GM10248 (cell line): ENCODE measurements at regions not wholly inside any gene's neighbourhood (a gene's known extent, or its start where the extent isn't known, plus 50 kb on each side); places are given as distances from the start of the nearest gene placed in this dataset.
"Not testable (repeated sequence)": the region's sequence is repeated elsewhere in the genome, so short reads cannot be mapped to it uniquely, and the experiment has no call there.

Experiments
- CTCF ChIA-PET: fragments of 300-600 bp; sonication (Branson Sonifier 250); formaldehyde crosslinking; extraction: SDS; loops from one replicate; lab custom pipeline; 2021; ENCODE audit warnings: antibody characterized with exemption; lab: Yijun Ruan, JAX
- POLR2A ChIA-PET: fragments of 350-650 bp; sonication (Branson Sonifier 250); formaldehyde crosslinking; extraction: SDS; loops from one replicate; lab custom pipeline; 2020; ENCODE audit warnings: antibody characterized with exemption; lab: Yijun Ruan, JAX
- DNase-seq: peaks from one replicate; pipeline ENCODE4 v3.0.0; 2012; ENCODE audit errors: extremely low spot score
- TF ChIP-seq, protein P1 (sequence below): IDR thresholded peaks from 2 replicates; pipeline ENCODE4 v1.5.1; 2012; ENCODE audit warnings: mild to moderate bottlenecking, low read depth; ENCODE audit errors: extremely low read depth, missing control alignments, control extremely low read depth

DNA sequence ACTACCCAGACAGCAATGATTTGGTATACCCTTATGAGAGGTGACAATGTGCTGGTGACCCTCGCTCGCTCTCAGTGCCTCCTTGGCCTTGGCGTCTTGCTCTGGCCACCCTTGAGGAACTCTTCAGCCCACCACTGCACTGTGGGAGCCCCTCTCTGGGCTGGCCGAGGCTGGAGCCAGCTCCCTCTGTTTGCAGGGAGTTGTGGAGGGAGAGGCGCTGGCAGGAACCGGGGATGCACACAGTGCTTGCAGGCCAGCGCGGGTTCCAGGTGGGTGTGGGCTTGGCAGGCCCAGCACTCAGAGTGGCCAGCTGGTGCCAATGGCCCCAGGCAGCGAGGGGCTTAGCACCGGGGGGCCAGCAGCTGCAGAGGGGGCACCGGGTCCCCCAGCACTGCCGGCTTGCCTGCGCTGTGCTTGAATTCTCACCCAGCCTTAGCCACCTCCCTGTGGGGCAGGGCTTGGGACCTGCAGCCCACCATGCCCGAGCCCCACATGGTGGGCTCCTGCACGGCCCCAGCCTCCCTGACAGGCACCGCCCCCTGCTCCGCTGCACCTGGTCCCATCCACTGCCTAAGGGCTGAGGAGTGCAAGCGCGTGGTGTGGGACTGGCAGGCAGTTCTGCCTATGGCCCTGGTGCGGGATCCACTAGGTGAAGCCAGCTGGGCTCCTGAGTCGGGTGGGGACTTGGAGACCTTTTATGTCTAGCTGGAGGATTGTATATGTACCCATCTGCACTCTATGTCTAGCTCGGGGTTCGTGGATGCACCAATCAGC, 857.0 kb upstream of the IGFBP7 start:
- CTCF ChIA-PET: interaction anchor here (1.1 kb wide), 1 partner anchor 62 kb away, joined by 3 read pairs; no protein-coding TSS in a partner anchor
- TF ChIP-seq, protein P1, sequence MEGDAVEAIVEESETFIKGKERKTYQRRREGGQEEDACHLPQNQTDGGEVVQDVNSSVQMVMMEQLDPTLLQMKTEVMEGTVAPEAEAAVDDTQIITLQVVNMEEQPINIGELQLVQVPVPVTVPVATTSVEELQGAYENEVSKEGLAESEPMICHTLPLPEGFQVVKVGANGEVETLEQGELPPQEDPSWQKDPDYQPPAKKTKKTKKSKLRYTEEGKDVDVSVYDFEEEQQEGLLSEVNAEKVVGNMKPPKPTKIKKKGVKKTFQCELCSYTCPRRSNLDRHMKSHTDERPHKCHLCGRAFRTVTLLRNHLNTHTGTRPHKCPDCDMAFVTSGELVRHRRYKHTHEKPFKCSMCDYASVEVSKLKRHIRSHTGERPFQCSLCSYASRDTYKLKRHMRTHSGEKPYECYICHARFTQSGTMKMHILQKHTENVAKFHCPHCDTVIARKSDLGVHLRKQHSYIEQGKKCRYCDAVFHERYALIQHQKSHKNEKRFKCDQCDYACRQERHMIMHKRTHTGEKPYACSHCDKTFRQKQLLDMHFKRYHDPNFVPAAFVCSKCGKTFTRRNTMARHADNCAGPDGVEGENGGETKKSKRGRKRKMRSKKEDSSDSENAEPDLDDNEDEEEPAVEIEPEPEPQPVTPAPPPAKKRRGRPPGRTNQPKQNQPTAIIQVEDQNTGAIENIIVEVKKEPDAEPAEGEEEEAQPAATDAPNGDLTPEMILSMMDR: no peak
- POLR2A ChIA-PET: no interaction called here
- DNase-seq: no peak

DNA sequence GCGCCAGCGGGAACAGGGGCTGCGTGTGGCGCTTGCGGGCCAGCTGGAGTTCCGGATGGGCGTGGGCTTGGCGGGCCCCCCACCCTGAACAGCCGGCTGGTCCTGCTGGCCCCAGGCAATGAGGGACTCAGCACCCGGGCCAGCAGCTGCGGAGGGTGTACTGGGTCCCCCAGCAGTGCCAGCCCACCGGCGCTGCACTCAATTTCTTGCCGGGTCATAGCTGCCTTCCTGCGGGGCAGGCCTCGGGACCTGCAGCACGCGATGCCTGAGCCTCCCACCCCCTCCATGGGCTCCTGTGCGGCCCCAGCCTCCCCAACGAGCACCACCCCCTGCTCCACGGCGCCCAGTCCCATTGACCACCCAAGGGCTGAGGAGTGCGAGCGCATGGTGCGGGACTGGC, 855.2 kb upstream of the IGFBP7 start:
- POLR2A ChIA-PET, DNase-seq, CTCF ChIA-PET: not testable (repeated sequence)

DNA sequence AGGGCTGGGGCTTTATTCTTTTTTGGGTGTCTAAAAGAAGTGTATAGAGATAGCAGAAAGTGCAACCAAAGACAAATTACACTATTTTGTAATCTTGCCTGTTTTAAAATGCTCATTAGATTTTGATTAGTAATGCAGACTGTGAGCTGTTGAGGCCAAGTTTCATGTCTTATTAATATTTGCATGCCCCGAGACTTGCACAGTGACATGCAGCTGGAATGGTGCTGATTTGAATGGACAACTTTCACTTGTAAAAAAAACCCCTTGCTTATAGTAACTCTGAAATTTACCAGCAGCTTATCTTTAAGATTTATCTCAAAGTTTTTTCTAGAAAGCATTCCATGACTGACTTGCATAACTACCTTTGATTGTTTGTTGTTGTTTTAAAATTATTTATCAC, 835.1 kb upstream of the IGFBP7 start:
- DNase-seq: no peak
- POLR2A ChIA-PET: no interaction called here
- CTCF ChIA-PET: interaction anchor here (1.4 kb wide), 1 partner anchor 10 kb away, joined by 4 read pairs; no protein-coding TSS in a partner anchor
- TF ChIP-seq, protein P1: no peak

DNA sequence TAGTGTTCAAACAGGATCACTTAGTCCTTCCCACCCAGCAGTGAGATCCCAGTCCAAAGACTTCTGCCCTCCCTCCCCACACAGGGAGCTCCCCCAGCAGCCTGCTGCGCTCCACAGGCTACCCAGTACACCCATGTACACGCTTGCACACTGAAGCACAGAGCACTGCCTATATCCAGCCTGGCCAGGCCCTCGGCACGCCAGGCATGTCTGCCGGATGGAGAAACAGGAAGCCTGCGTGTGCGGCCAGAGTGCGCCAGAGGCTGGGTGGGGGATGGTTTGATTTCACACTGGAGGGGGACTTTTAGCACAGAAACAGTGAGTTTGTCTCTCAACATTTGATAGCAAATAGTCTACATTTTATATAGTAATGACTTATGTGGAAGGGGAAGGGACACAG, 833.5 kb upstream of the IGFBP7 start:
- DNase-seq: no peak
- CTCF ChIA-PET: no interaction called here
- TF ChIP-seq, protein P1: no peak
- POLR2A ChIA-PET: no interaction called here

DNA sequence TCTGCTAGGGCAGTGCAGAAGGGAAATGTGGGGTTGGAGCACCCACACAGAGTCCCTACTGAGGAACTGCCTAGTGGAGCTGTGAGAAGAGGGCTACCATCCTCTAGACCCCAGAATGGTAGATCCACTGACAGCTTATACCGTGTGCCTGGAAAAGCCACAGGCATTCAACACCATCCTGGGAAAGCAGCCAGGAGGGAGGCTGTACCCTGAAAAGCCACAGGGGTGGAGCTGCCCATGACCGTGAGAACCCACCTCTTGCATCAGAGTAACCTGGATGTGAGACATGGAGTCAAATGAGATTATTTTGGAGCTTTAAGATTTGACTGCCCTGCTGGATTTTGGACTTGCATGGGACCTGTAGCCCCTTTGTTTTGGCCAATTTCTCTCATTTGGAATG, 827.1 kb upstream of the IGFBP7 start:
- POLR2A ChIA-PET, DNase-seq: not testable (repeated sequence)
- CTCF ChIA-PET: interaction anchor here (1.0 kb wide), 1 partner anchor 174 kb away, joined by 3 read pairs; no protein-coding TSS in a partner anchor

DNA sequence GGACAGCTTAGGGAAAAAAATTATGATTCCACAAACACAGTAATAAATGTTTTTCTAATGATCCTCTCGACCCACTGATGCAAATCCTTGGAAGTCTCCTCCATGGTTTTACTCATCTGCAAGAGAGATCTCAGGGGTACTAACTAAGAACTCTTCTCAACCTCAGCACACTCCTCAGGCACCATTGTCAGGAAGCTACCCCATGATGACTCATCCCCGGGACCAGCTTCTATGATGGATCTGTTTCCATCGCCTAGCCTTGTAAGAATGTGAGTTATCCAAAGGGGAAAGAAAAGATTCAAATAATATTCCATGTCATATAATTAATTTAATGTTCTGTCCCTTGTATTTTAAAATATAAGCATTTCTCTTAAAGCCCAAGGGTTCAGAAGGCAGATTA, 816.1 kb upstream of the IGFBP7 start:
- no peak for DNase-seq
- ChIA-PET CTCF (no interaction called here), POLR2A (no interaction called here)
- TF ChIP-seq, protein P1: no peak

DNA sequence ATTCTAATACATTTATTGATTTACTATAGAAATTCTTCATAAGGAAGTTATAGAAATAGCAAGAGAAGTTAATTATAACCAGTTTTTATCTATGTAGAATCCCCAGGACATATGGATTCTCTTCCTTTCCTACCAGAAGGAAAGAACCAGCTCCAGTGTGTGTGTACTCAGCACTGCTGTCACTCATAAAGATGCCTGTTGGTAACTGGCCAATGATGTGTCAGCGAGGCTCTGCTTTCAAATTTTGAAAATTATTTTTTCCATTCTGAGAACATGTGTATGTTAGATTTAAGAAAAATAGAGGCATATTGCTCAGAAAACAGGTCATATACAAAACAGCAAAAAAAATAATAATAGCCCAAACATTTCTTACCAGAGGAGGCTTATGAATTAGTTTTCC, 814.8 kb upstream of the IGFBP7 start:
- ChIA-PET CTCF (interaction anchor here (1.3 kb wide), 1 partner anchor 15 kb away, joined by 3 read pairs; no protein-coding TSS in a partner anchor), POLR2A (no interaction called here)
- no peak for DNase-seq
- TF ChIP-seq, protein P1: no peak
